Activated B cell treated with CpG ODN at 0.5 μM for 24 hours (primary cell): ENCODE measurements at regions not wholly inside any gene's neighbourhood (a gene's known extent, or its start where the extent isn't known, plus 50 kb on each side); places are given as distances from the start of the nearest gene placed in this dataset.

Experiments used
- ATAC-seq: fragments of 200-7000 bp; cut with Tn5 transposase; one replicate; pipeline ENCODE4 v1.10.0; 2021; ENCODE audit warnings: low read depth, mild to moderate bottlenecking, moderate library complexity
- CTCF ChIA-PET: fragments of 350-600 bp; sonication (Branson Sonifier 250); formaldehyde crosslinking; loops from one replicate; lab custom pipeline; 2021; ENCODE audit warnings: antibody characterized with exemption; lab: Charles Lee
- POLR2A ChIA-PET: fragments of 350-600 bp; sonication (Branson Sonifier 250); formaldehyde crosslinking; loops from one replicate; lab custom pipeline; 2021; ENCODE audit warnings: antibody characterized with exemption; lab: Charles Lee
- DNase-seq: peaks from one replicate; pipeline ENCODE4 v3.0.0; 2022
- H3K27ac Mint-ChIP-seq: one replicate; pipeline ENCODE4 v1.8.0; 2020; ENCODE audit warnings: mixed read lengths
- H3K27me3 Mint-ChIP-seq: one replicate; pipeline ENCODE4 v1.8.0; 2021; ENCODE audit warnings: mixed read lengths
- H3K36me3 Mint-ChIP-seq: one replicate; pipeline ENCODE4 v1.8.0; 2021; ENCODE audit warnings: low read depth, mixed read lengths
- H3K4me1 Mint-ChIP-seq: one replicate; pipeline ENCODE4 v1.8.0; 2021; ENCODE audit warnings: mixed read lengths
- H3K4me3 Mint-ChIP-seq: one replicate; pipeline ENCODE4 v1.8.0; 2020; ENCODE audit warnings: mild to moderate bottlenecking, mixed read lengths
- H3K9me3 Mint-ChIP-seq: one replicate; pipeline ENCODE4 v1.8.0; 2020; ENCODE audit warnings: mixed read lengths
- CTCF ChIP-seq: fragments of 200-600 bp; IDR thresholded peaks from one replicate; pipeline ENCODE4 v1.8.0; 2022; ENCODE audit warnings: antibody characterized with exemption, mild to moderate bottlenecking
- intact Hi-C: fragments of 100-400 bp; cut with micrococcal nuclease; formaldehyde crosslinking; loops from one replicate; pipeline ENCODE4 v1.15.1; 2024

- CTCF ChIA-PET = no interaction called here
- no peak overlapping the region for H3K27ac Mint-ChIP-seq
- H3K36me3 Mint-ChIP-seq = no peaks in the 10 kb centered on the region
- no peaks in the 10 kb centered on the region for H3K4me1 Mint-ChIP-seq
- intact Hi-C loops = no loop called here
- DNase-seq (no peak), ATAC-seq (no peak)
- peaks cover 15% of the 10 kb centered on the region for H3K27me3 Mint-ChIP-seq
- POLR2A ChIA-PET = no interaction called here
- no peaks in the 10 kb centered on the region for H3K9me3 Mint-ChIP-seq
- H3K4me3 Mint-ChIP-seq = no peak overlapping the region
- TF ChIP-seq CTCF = no peak
These were observed 115.5 kb downstream of the BUB3 start for GRCh38 chr10:123269675-123270074.

GRCh38 chr10:123270221-123270620, 116.0 kb downstream of the BUB3 start:
- TF ChIP-seq CTCF = no peak
- CTCF ChIA-PET = no interaction called here
- H3K9me3 Mint-ChIP-seq = no peaks in the 10 kb centered on the region
- H3K4me3 Mint-ChIP-seq = no peak overlapping the region
- no peaks in the 10 kb centered on the region for H3K4me1 Mint-ChIP-seq
- intact Hi-C loops = no loop called here
- H3K36me3 Mint-ChIP-seq = no peaks in the 10 kb centered on the region
- H3K27ac Mint-ChIP-seq = no peak overlapping the region
- DNase-seq = no peak
- peaks cover 19% of the 10 kb centered on the region for H3K27me3 Mint-ChIP-seq
- POLR2A ChIA-PET = no interaction called here
- no peak for ATAC-seq

GRCh38 chr10:123270806-123271205, 116.6 kb downstream of the BUB3 start:
- no peaks in the 10 kb centered on the region for H3K4me1 Mint-ChIP-seq
- DNase-seq = no peak
- no peak overlapping the region for H3K4me3 Mint-ChIP-seq
- intact Hi-C loops = no loop called here
- H3K9me3 Mint-ChIP-seq = no peaks in the 10 kb centered on the region
- no peak overlapping the region for H3K27ac Mint-ChIP-seq
- ATAC-seq = no peak
- no peaks in the 10 kb centered on the region for H3K36me3 Mint-ChIP-seq
- ChIA-PET POLR2A (no interaction called here), CTCF (no interaction called here)
- no peak for TF ChIP-seq CTCF
- peaks cover 20% of the 10 kb centered on the region for H3K27me3 Mint-ChIP-seq

GRCh38 chr10:123272171-123272570, 118.0 kb downstream of the BUB3 start:
- ATAC-seq = no peak
- peaks cover 22% of the 10 kb centered on the region for H3K27me3 Mint-ChIP-seq
- CTCF ChIA-PET = no interaction called here
- H3K4me3 Mint-ChIP-seq = no peak overlapping the region
- H3K36me3 Mint-ChIP-seq = no peaks in the 10 kb centered on the region
- POLR2A ChIA-PET = no interaction called here
- TF ChIP-seq CTCF = no peak
- intact Hi-C loops = no loop called here
- peaks cover 4% of the 10 kb centered on the region for H3K9me3 Mint-ChIP-seq
- no peak for DNase-seq
- no peak overlapping the region for H3K27ac Mint-ChIP-seq
- no peaks in the 10 kb centered on the region for H3K4me1 Mint-ChIP-seq

GRCh38 chr10:123274306-123275135, 120.3 kb downstream of the BUB3 start:
- Mint-ChIP-seq H3K4me1 (no peaks in the 10 kb centered on the region), H3K4me3 (no peak overlapping the region), H3K27me3 (peaks cover 19% of the 10 kb centered on the region), H3K27ac (no peak overlapping the region), H3K9me3 (peaks cover 4% of the 10 kb centered on the region), H3K36me3 (no peaks in the 10 kb centered on the region)
- ATAC-seq = no peak
- intact Hi-C loops = no loop called here
- CTCF ChIA-PET = no interaction called here
- DNase-seq = no peak
- POLR2A ChIA-PET = no interaction called here
- no peak for TF ChIP-seq CTCF
